Lung (tissue), 11 donors: ENCODE measurements at regions not wholly inside any gene's neighbourhood (a gene's known extent, or its start where the extent isn't known, plus 50 kb on each side); places are given as distances from the start of the nearest gene placed in this dataset.
A peak's percentile ranks its signal among the peaks of the same experiment; 100 is the strongest.

Experiments
- ATAC-seq: fragments of 200-7000 bp; cut with Tn5 transposase; one replicate; pipeline ENCODE4 v1.9.1; 2020; ENCODE audit warnings: moderate number of reproducible peaks; ENCODE audit not compliant: insufficient read depth, low FRiP score
- DNase-seq, 3 donors: peaks; one replicate each; pipeline ENCODE4 v3.0.0-alpha.2; 2013 to 2017
- H3K27ac ChIP-seq, 2 donors: one replicate each; pipeline ENCODE4 v1.5.1; 2013; ENCODE audit warnings: mild to moderate bottlenecking in 2 of 2, moderate library complexity in 2 of 2, control low read depth in 1 of 2, inconsistent platforms in 1 of 2, low read depth in 1 of 2, low read length in 1 of 2
- H3K27me3 ChIP-seq, 3 donors: one replicate each; pipeline ENCODE4 v1.5.1; 2013; ENCODE audit warnings: low read length in 2 of 3; ENCODE audit not compliant: control insufficient read depth in 3 of 3, insufficient read depth in 3 of 3
- H3K36me3 ChIP-seq, 4 donors: one replicate each; pipeline ENCODE4 v1.5.1; 2013; ENCODE audit warnings: low read length in 4 of 4, mild to moderate bottlenecking in 1 of 4, moderate library complexity in 1 of 4; ENCODE audit not compliant: control insufficient read depth in 4 of 4, insufficient read depth in 4 of 4
- H3K4me1 ChIP-seq, 5 donors: one replicate each; pipeline ENCODE4 v1.5.1; 2013; ENCODE audit warnings: low read length in 5 of 5, mild to moderate bottlenecking in 2 of 5, moderate library complexity in 1 of 5; ENCODE audit not compliant: control insufficient read depth in 5 of 5, insufficient read depth in 5 of 5
- H3K4me3 ChIP-seq: one replicate; pipeline ENCODE4 v1.5.1; 2013; ENCODE audit warnings: mild to moderate bottlenecking, control low read depth, moderate library complexity
- H3K9ac ChIP-seq, 2 donors: one replicate each; pipeline ENCODE4 v1.5.1; 2013; ENCODE audit warnings: low read length in 2 of 2, control low read depth in 1 of 2; ENCODE audit not compliant: insufficient read depth in 1 of 2
- H3K9me3 ChIP-seq, 4 donors: one replicate each; pipeline ENCODE4 v1.5.1; 2013; ENCODE audit warnings: low read length in 3 of 4, mild to moderate bottlenecking in 1 of 4, moderate library complexity in 1 of 4; ENCODE audit not compliant: control insufficient read depth in 4 of 4, insufficient read depth in 3 of 4
- CTCF ChIP-seq: IDR thresholded peaks from 2 replicates; pipeline ENCODE4 v1.5.1; 2012; ENCODE audit warnings: mild to moderate bottlenecking; ENCODE audit errors: control extremely low read depth, extremely low read depth
- WGBS, 2 donors: extraction: QIAGEN DNeasy Blood & Tissue Kit; methylation state at CpG; one replicate each; pipeline ENCODE4 v1.1.7; 2013; 5-methylcytosine and 5-hydroxymethylcytosine counted together
- donor health status: control.
- donor health status: control.
- donor health status: Bipolar disorder and iron deficiency.
- donor health status: healthy.
- donor health status: DM: yes; HTN: yes; CAD: no.

GRCh38 chr2:180349809-180350208 is 342.7 kb upstream of the CWC22 start:
- ATAC-seq, result no peak
- no peaks in the 10 kb centered on the region for H3K4me1 ChIP-seq
- TF ChIP-seq CTCF, result no peak

GRCh38 chr2:180343528-180344345 is 336.6 kb upstream of the CWC22 start:
- Histone ChIP-seq H3K9me3 (peaks cover 0 to 4% (median 0%) of the 10 kb centered on the region in 4 donors), H3K9ac (no peak overlapping the region), H3K27ac (no peak overlapping the region), H3K4me1 (peaks cover 0 to 20% (median 0%) of the 10 kb centered on the region in 5 donors), H3K27me3 (no peaks in the 10 kb centered on the region), H3K4me3 (no peak overlapping the region), H3K36me3 (no peaks in the 10 kb centered on the region)
- ATAC-seq (no peak), DNase-seq (peak; percentile 35 to 93 (median 92))
- WGBS, 2 donors, result 85 to 86% methylated on average over 1 of the region's 1 CpG
- TF ChIP-seq CTCF, result no peak

More at GRCh38 chr2:180349809-180350208, 342.7 kb upstream of the CWC22 start:
- Histone ChIP-seq H3K27me3 (no peaks in the 10 kb centered on the region), H3K4me3 (no peak overlapping the region), H3K9me3 (no peaks in the 10 kb centered on the region), H3K9ac (no peak overlapping the region), H3K36me3 (no peaks in the 10 kb centered on the region), H3K27ac (no peak overlapping the region)
- DNase-seq, result no peak
- WGBS, 2 donors, result 92 to 93% methylated on average over 2 of the region's 2 CpGs

- peaks cover 0 to 19% (median 11%) of the 10 kb centered on the region in 4 donors for H3K9me3 ChIP-seq
- ATAC-seq (no peak), DNase-seq (no peak)
- no peak overlapping the region for H3K9ac ChIP-seq
- no peaks in the 10 kb centered on the region for H3K27me3 ChIP-seq
- 79 to 85% methylated on average over 3 of the region's 3 CpGs for WGBS, 2 donors
- no peak for TF ChIP-seq CTCF
- H3K4me3 ChIP-seq, result no peak overlapping the region
- no peaks in the 10 kb centered on the region for H3K4me1 ChIP-seq
- no peaks in the 10 kb centered on the region for H3K36me3 ChIP-seq
- H3K27ac ChIP-seq, result no peak overlapping the region
Measured at GRCh38 chr2:180337136-180337535, 330.0 kb upstream of the CWC22 start.

- Histone ChIP-seq H3K9me3 (peaks cover 0 to 19% (median 11%) of the 10 kb centered on the region in 4 donors), H3K36me3 (no peaks in the 10 kb centered on the region), H3K9ac (no peak overlapping the region), H3K27me3 (no peaks in the 10 kb centered on the region), H3K4me3 (no peak overlapping the region), H3K27ac (no peak overlapping the region), H3K4me1 (no peaks in the 10 kb centered on the region)
- TF ChIP-seq CTCF, result no peak
- no peak for ATAC-seq
- DNase-seq, result no peak
- 87 to 97% methylated on average over 2 of the region's 2 CpGs for WGBS, 2 donors
Measured at GRCh38 chr2:180336550-180336949, 329.5 kb upstream of the CWC22 start.
